GM12865 (cell line): ENCODE measurements at regions not wholly inside any gene's neighbourhood (a gene's known extent, or its start where the extent isn't known, plus 50 kb on each side); places are given as distances from the start of the nearest gene placed in this dataset.

ENCODE experiments used
- DNase-seq: peaks from one replicate; pipeline ENCODE4 v3.0.0; 2010; ENCODE audit warnings: low read depth
- H3K4me3 ChIP-seq: 2 replicates; pipeline ENCODE4 v1.5.1; 2011; ENCODE audit warnings: mild to moderate bottlenecking, low read depth, low read length, control low read depth
- CTCF ChIP-seq: IDR thresholded peaks from 2 replicates; pipeline ENCODE4 v1.5.1; 2011; ENCODE audit warnings: low read length, control low read depth, low read depth, inconsistent platforms; ENCODE audit not compliant: insufficient read depth; ENCODE audit errors: missing control alignments

DNA sequence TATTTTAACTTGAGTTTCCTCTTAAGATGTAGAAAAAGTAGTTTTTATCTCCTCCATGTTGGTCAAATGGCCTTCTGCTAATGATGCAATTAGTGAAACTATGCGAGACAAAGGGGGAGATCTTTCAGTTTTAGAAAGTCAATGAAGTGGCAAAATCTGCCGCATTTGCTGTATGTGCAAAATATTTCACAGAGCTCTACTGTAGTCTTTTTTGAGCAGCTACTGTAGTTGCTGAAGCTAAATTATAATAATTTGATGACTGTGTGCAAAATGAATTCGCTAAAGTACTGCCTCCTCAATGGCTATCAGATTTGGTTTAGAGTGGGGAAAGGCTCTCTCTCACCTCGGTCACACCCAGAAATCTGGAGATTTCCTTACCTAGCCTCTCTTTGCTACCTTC, 267.6 kb upstream of the ZFP64 start:
- H3K4me3 ChIP-seq: no peak overlapping the region
- TF ChIP-seq CTCF: no peak
- DNase-seq: no peak

- no peak for TF ChIP-seq CTCF
- no peak for DNase-seq
- no peak overlapping the region for H3K4me3 ChIP-seq
Measured at GRCh38 chr20:52457826-52458225, 266.2 kb upstream of the ZFP64 start.

DNA sequence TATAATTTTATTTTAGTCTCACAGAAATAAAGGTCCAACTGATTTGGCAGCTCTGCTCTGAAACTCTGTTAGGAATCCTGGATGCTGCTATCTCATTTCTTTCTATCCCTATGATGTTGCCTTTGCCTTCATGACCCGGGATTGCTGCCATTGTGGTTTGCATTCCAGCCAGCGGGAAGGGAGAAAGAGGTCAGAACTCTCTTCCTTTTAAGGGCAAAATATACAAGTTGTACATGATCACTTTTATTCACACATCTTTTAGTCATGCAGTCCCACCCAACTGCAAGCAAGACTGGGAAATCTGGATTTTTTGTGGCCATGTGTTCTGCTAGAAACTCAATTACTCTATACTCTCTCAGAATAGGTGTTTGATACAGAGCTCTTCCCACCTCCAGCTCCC, 263.1 kb upstream of the ZFP64 start:
- no peak for TF ChIP-seq CTCF
- no peak for DNase-seq
- no peak overlapping the region for H3K4me3 ChIP-seq

GRCh38 chr20:52448513-52449232, 257.1 kb upstream of the ZFP64 start:
- H3K4me3 ChIP-seq: no peak overlapping the region
- TF ChIP-seq CTCF: no peak
- no peak for DNase-seq

DNA sequence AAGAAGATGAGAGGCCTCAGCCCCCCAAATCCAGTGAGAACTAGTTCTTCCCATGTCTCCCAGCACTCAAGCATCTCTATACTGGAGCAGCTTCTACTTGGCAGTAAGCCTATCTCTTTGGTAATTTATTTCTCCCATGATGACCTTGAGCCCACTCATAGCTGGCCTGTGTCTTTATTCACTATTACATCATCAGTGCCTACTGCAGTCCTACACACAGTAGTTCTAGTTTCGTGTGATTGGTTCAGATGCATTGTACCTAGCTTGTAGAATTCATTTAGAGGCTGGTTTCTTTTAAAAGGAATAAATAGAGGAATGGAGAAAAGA, 255.6 kb upstream of the ZFP64 start:
- no peak overlapping the region for H3K4me3 ChIP-seq
- no peak for DNase-seq
- no peak for TF ChIP-seq CTCF

DNA sequence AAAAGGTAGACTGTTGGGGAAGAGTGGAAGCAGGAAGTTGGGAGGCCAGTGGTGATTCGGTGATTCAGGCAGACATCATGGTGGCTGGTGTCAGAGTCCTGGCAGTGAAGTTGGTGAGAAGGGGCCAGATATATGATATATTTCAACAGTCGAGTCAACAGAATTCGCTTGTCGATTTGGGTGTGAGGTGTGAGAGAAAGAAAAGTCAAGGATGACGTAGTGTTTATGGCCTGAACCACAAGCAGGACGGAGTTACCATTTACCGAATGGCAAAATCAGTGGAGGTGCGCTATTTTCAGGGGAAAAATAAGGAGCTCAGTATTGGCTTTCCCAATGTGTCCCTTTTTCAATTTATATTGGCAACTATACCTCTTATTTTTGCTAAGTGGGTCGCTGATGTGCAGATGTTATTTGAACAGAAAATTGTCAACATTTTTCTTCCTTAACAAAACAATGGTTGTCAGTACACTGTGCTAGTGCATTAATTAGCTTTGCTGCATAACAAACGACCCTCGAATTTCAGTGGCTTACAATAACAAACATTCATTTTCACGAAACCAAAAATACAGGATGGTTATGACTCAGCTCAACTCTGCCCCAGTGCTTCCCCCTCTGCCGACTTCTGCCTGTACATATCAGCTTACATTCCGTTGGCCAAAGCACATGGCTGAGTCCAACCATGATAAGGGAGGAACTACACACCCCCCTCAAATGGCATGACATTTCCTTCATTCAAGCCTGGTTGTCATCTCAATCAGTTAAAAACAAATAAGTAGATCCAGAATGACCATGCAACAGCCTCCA, 255.0 kb upstream of the ZFP64 start:
- H3K4me3 ChIP-seq: no peak overlapping the region
- DNase-seq: peak; percentile 1
- TF ChIP-seq CTCF: no peak
